Lower leg skin (tissue), 3 donors: ENCODE measurements at regions not wholly inside any gene's neighbourhood (a gene's known extent, or its start where the extent isn't known, plus 50 kb on each side); places are given as distances from the start of the nearest gene placed in this dataset.

Source experiments
- POLR2A ChIP-seq, 2 donors: fragments of 450-650 bp; IDR thresholded peaks; one replicate each; pipeline ENCODE4 v1.6.1; 2016 to 2017; ENCODE audit warnings: antibody characterized with exemption in 2 of 2, mild to moderate bottlenecking in 1 of 2, moderate library complexity in 1 of 2
- TF ChIP-seq, protein P1 (sequence below), 3 donors: fragments of 450-650 bp; IDR thresholded peaks; one replicate each; pipeline ENCODE4 v1.5.1; 2016; ENCODE audit warnings: antibody characterized with exemption in 3 of 3, mild to moderate bottlenecking in 3 of 3, moderate library complexity in 2 of 3

DNA sequence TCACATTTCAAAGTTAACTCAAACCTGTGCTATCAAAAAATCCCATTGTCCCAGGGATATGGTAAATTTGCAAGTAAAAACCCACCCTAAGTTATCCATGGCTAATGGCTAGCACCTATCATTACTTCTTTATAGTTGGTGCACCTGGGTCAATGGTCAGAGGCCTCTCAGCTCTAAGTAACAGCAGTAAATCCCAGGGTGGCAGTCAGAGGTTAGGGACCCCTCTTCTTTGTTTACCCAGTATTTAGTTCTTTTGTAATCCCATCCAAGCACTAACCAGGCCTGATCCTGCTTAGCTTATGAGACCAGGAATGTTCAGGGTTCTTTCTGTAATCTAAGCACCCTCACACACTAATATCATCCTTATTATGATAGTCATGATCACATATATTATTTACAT, 52.1 kb upstream of the WWC1 start:
- no peak for TF ChIP-seq POLR2A (IDR thresholded peaks at IDR 0.05)
- TF ChIP-seq, protein P1, sequence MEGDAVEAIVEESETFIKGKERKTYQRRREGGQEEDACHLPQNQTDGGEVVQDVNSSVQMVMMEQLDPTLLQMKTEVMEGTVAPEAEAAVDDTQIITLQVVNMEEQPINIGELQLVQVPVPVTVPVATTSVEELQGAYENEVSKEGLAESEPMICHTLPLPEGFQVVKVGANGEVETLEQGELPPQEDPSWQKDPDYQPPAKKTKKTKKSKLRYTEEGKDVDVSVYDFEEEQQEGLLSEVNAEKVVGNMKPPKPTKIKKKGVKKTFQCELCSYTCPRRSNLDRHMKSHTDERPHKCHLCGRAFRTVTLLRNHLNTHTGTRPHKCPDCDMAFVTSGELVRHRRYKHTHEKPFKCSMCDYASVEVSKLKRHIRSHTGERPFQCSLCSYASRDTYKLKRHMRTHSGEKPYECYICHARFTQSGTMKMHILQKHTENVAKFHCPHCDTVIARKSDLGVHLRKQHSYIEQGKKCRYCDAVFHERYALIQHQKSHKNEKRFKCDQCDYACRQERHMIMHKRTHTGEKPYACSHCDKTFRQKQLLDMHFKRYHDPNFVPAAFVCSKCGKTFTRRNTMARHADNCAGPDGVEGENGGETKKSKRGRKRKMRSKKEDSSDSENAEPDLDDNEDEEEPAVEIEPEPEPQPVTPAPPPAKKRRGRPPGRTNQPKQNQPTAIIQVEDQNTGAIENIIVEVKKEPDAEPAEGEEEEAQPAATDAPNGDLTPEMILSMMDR (IDR thresholded peaks at IDR 0.05) = no peak
